Astrocyte (in vitro differentiated cells and primary cell): ENCODE measurements at regions not wholly inside any gene's neighbourhood (a gene's known extent, or its start where the extent isn't known, plus 50 kb on each side); places are given as distances from the start of the nearest gene placed in this dataset.

Source experiments
- DNase-seq: peaks from one replicate; pipeline ENCODE4 v3.0.0-alpha.2; 2010; ENCODE audit warnings: low read depth
- FAIRE-seq: peaks from 2 replicates; lab custom pipeline; 2011; peaks lifted over from hg19 to GRCh38; lab: Jason Lieb, UNC
- H2AFZ ChIP-seq: 2 replicates; pipeline ENCODE4 v1.6.0; 2012; ENCODE audit warnings: low read depth, low read length, inconsistent platforms
- H3K27ac ChIP-seq: 2 replicates; pipeline ENCODE4 v1.5.1; 2011; ENCODE audit warnings: low read depth, low read length, inconsistent platforms
- H3K27me3 ChIP-seq: 2 replicates; pipeline ENCODE4 v1.6.0; 2011; ENCODE audit warnings: low read length, inconsistent platforms; ENCODE audit not compliant: insufficient read depth
- H3K36me3 ChIP-seq: 2 replicates; pipeline ENCODE4 v1.5.1; 2011; ENCODE audit warnings: low read length, inconsistent platforms; ENCODE audit not compliant: insufficient read depth
- H3K4me1 ChIP-seq: 2 replicates; pipeline ENCODE4 v1.5.1; 2011; ENCODE audit warnings: low read length, inconsistent platforms; ENCODE audit not compliant: insufficient read depth
- H3K4me2 ChIP-seq: 2 replicates; pipeline ENCODE4 v1.6.0; 2012; ENCODE audit warnings: low read length, inconsistent platforms
- H3K4me3 ChIP-seq: 2 replicates; pipeline ENCODE4 v1.5.1; 2011; ENCODE audit warnings: low read depth, mild to moderate bottlenecking, low read length, inconsistent platforms; ENCODE audit not compliant: insufficient read depth
- H3K79me2 ChIP-seq: 2 replicates; pipeline ENCODE4 v1.6.0; 2012; ENCODE audit warnings: mild to moderate bottlenecking, low read length, inconsistent platforms; ENCODE audit not compliant: insufficient read depth
- H3K9ac ChIP-seq: 2 replicates; pipeline ENCODE4 v1.6.0; 2012; ENCODE audit warnings: mild to moderate bottlenecking, low read length, inconsistent platforms
- H3K9me3 ChIP-seq: 2 replicates; pipeline ENCODE4 v1.5.1; 2012; ENCODE audit warnings: low read depth, mild to moderate bottlenecking, low read length, inconsistent platforms; ENCODE audit not compliant: insufficient read depth
- H4K20me1 ChIP-seq: 2 replicates; pipeline ENCODE4 v1.6.0; 2012; ENCODE audit warnings: low read length, inconsistent platforms; ENCODE audit not compliant: insufficient read depth
- H3K27ac Mint-ChIP-seq: one replicate; pipeline ENCODE4 v1.8.0; 2021; ENCODE audit warnings: mild to moderate bottlenecking, mixed read lengths; ENCODE audit not compliant: unreplicated experiment
- H3K27me3 Mint-ChIP-seq: one replicate; pipeline ENCODE4 v1.8.0; 2021; ENCODE audit warnings: low read depth, mixed read lengths; ENCODE audit not compliant: unreplicated experiment
- H3K36me3 Mint-ChIP-seq: one replicate; pipeline ENCODE4 v1.8.0; 2021; ENCODE audit warnings: low read depth, mixed read lengths; ENCODE audit not compliant: unreplicated experiment
- H3K4me1 Mint-ChIP-seq: one replicate; pipeline ENCODE4 v1.8.0; 2021; ENCODE audit warnings: low read depth, mixed read lengths; ENCODE audit not compliant: unreplicated experiment
- H3K4me3 Mint-ChIP-seq: one replicate; pipeline ENCODE4 v1.8.0; 2021; ENCODE audit warnings: mild to moderate bottlenecking, moderate library complexity, mixed read lengths; ENCODE audit not compliant: unreplicated experiment
- H3K9me3 Mint-ChIP-seq: one replicate; pipeline ENCODE4 v1.8.0; 2021; ENCODE audit warnings: mild to moderate bottlenecking, mixed read lengths; ENCODE audit not compliant: unreplicated experiment
- EZH2 ChIP-seq: IDR thresholded peaks from 2 replicates; pipeline ENCODE4 v1.6.1; 2012; ENCODE audit warnings: mild to moderate bottlenecking, low read length, inconsistent platforms; ENCODE audit not compliant: insufficient read depth
- TF ChIP-seq, protein P1 (sequence below): IDR thresholded peaks from 2 replicates; pipeline ENCODE4 v1.5.1; 2011; ENCODE audit warnings: low read depth, mild to moderate bottlenecking, inconsistent platforms, low read length, moderate library complexity; ENCODE audit not compliant: insufficient read depth

GRCh38 chr2:139194546-139194945 is 414.4 kb upstream of the NXPH2 start:
- FAIRE-seq (no peak), DNase-seq (no peak)
- H3K27me3 Mint-ChIP-seq: peaks cover 3% of the 10 kb centered on the region
- no peaks in the 10 kb centered on the region for H3K9me3 Mint-ChIP-seq
- H3K4me1 ChIP-seq: no peaks in the 10 kb centered on the region
- no peak overlapping the region for H3K9ac ChIP-seq
- H2AFZ ChIP-seq: no peak overlapping the region
- H3K4me3 ChIP-seq: no peak overlapping the region
- H3K36me3 ChIP-seq: no peaks in the 10 kb centered on the region
- no peaks in the 10 kb centered on the region for H3K79me2 ChIP-seq
- H3K4me1 Mint-ChIP-seq: no peaks in the 10 kb centered on the region
- no peak overlapping the region for H3K4me3 Mint-ChIP-seq
- TF ChIP-seq EZH2: no peak
- TF ChIP-seq, protein P1, sequence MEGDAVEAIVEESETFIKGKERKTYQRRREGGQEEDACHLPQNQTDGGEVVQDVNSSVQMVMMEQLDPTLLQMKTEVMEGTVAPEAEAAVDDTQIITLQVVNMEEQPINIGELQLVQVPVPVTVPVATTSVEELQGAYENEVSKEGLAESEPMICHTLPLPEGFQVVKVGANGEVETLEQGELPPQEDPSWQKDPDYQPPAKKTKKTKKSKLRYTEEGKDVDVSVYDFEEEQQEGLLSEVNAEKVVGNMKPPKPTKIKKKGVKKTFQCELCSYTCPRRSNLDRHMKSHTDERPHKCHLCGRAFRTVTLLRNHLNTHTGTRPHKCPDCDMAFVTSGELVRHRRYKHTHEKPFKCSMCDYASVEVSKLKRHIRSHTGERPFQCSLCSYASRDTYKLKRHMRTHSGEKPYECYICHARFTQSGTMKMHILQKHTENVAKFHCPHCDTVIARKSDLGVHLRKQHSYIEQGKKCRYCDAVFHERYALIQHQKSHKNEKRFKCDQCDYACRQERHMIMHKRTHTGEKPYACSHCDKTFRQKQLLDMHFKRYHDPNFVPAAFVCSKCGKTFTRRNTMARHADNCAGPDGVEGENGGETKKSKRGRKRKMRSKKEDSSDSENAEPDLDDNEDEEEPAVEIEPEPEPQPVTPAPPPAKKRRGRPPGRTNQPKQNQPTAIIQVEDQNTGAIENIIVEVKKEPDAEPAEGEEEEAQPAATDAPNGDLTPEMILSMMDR: no peak
- no peaks in the 10 kb centered on the region for H3K36me3 Mint-ChIP-seq
- no peak overlapping the region for H3K27ac ChIP-seq
- no peaks in the 10 kb centered on the region for H4K20me1 ChIP-seq
- H3K27me3 ChIP-seq: no peaks in the 10 kb centered on the region
- no peaks in the 10 kb centered on the region for H3K9me3 ChIP-seq
- no peak overlapping the region for H3K4me2 ChIP-seq
- H3K27ac Mint-ChIP-seq: no peak overlapping the region

GRCh38 chr2:139177041-139177440 is 396.9 kb upstream of the NXPH2 start:
- no peak overlapping the region for H3K9ac ChIP-seq
- FAIRE-seq: no peak
- no peak overlapping the region for H3K27ac Mint-ChIP-seq
- H2AFZ ChIP-seq: no peak overlapping the region
- H3K79me2 ChIP-seq: no peaks in the 10 kb centered on the region
- H3K27ac ChIP-seq: no peak overlapping the region
- no peaks in the 10 kb centered on the region for H3K9me3 Mint-ChIP-seq
- no peak for TF ChIP-seq EZH2
- TF ChIP-seq, protein P1: no peak
- H3K4me1 ChIP-seq: no peaks in the 10 kb centered on the region
- DNase-seq: no peak
- no peak overlapping the region for H3K4me3 ChIP-seq
- no peaks in the 10 kb centered on the region for H3K9me3 ChIP-seq
- no peaks in the 10 kb centered on the region for H3K27me3 ChIP-seq
- no peaks in the 10 kb centered on the region for H3K36me3 ChIP-seq
- H3K4me1 Mint-ChIP-seq: no peaks in the 10 kb centered on the region
- no peaks in the 10 kb centered on the region for H3K27me3 Mint-ChIP-seq
- H3K36me3 Mint-ChIP-seq: no peaks in the 10 kb centered on the region
- H4K20me1 ChIP-seq: no peaks in the 10 kb centered on the region
- no peak overlapping the region for H3K4me2 ChIP-seq
- H3K4me3 Mint-ChIP-seq: no peak overlapping the region

DNA sequence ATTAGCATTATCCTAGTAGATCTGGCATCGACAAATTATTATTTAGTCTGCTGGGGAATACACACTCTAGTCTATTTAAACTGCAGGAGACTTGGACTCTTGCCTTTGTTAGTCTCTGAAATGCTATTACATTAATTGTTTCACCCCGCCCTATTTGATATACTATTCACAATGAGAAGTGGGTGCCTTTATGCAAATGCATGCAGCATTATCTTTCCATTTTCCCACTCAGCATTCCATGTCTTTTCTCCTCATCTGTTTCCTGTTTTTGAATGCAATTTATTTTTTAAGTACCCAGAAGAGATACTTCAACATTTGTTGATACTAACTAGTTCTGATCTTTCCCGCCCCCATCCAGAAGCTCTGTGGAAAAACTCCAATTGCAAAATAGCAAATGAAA is 395.3 kb upstream of the NXPH2 start:
- no peaks in the 10 kb centered on the region for H3K27me3 ChIP-seq
- no peak overlapping the region for H3K4me2 ChIP-seq
- H3K79me2 ChIP-seq: no peaks in the 10 kb centered on the region
- no peak for TF ChIP-seq EZH2
- TF ChIP-seq, protein P1: no peak
- no peaks in the 10 kb centered on the region for H4K20me1 ChIP-seq
- H3K9ac ChIP-seq: no peak overlapping the region
- no peaks in the 10 kb centered on the region for H3K36me3 ChIP-seq
- Mint-ChIP-seq H3K4me3 (no peak overlapping the region), H3K27ac (no peak overlapping the region), H3K9me3 (no peaks in the 10 kb centered on the region), H3K36me3 (no peaks in the 10 kb centered on the region), H3K4me1 (peaks cover 2% of the 10 kb centered on the region), H3K27me3 (no peaks in the 10 kb centered on the region)
- DNase-seq (no peak), FAIRE-seq (no peak)
- no peak overlapping the region for H3K27ac ChIP-seq
- no peak overlapping the region for H3K4me3 ChIP-seq
- no peaks in the 10 kb centered on the region for H3K4me1 ChIP-seq
- H2AFZ ChIP-seq: no peak overlapping the region
- no peaks in the 10 kb centered on the region for H3K9me3 ChIP-seq
